ENCODE measurements at regions not wholly inside any gene's neighbourhood (a gene's known extent, or its start where the extent isn't known, plus 50 kb on each side); places are given as distances from the start of the nearest gene placed in this dataset.

DNA sequence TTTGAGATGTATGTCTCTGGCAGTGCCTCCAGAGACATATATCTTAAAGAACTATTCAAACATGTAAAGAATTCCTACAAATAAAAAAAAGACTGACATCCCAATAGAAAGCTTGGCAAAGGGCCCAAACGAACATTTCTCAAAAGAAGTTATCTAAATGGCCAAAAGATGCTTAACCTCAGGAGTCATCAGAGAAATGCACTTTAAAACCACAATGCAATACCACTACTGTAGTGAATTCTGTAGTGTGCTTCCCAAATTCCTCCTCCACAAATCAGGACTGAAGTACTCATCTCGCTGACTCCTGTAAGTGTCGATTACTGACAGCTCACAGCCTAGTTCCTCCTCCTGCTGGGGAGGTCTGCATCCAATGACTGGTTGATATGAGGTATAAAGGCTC is 129.0 kb upstream of the MAMLD1 start:
- no peaks in the 10 kb centered on the region for H3K9me3 ChIP-seq (replicated peaks in 1 of 3)
- TF ChIP-seq, protein P1, sequence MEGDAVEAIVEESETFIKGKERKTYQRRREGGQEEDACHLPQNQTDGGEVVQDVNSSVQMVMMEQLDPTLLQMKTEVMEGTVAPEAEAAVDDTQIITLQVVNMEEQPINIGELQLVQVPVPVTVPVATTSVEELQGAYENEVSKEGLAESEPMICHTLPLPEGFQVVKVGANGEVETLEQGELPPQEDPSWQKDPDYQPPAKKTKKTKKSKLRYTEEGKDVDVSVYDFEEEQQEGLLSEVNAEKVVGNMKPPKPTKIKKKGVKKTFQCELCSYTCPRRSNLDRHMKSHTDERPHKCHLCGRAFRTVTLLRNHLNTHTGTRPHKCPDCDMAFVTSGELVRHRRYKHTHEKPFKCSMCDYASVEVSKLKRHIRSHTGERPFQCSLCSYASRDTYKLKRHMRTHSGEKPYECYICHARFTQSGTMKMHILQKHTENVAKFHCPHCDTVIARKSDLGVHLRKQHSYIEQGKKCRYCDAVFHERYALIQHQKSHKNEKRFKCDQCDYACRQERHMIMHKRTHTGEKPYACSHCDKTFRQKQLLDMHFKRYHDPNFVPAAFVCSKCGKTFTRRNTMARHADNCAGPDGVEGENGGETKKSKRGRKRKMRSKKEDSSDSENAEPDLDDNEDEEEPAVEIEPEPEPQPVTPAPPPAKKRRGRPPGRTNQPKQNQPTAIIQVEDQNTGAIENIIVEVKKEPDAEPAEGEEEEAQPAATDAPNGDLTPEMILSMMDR (IDR thresholded peaks at IDR 0.05): no peak
- 25 to 77% (median 63%) methylated on average over 1 to 3 of the region's 3 CpGs for WGBS, 4 donors

GRCh38 chrX:150236327-150236726 is 126.8 kb upstream of the MAMLD1 start:
- TF ChIP-seq, protein P1 (IDR thresholded peaks at IDR 0.05): no peak
- TF ChIP-seq POLR2A (IDR thresholded peaks at IDR 0.05): no peak
- no peaks in the 10 kb centered on the region for H3K4me1 ChIP-seq (replicated peaks in 1 of 2)
- H3K4me3 ChIP-seq: no peak overlapping the region
- H3K9me3 ChIP-seq (replicated peaks in 1 of 3): no peaks in the 10 kb centered on the region
- H3K27me3 ChIP-seq: no peaks in the 10 kb centered on the region
- intact Hi-C loops (cut with DNase I): no loop called here
- 66 to 81% (median 68%) methylated on average over 2 to 3 of the region's 3 CpGs for WGBS, 4 donors
- DNase-seq: no peak
- H3K27ac ChIP-seq: no peak overlapping the region
- H3K36me3 ChIP-seq (replicated peaks in 1 of 2): no peaks in the 10 kb centered on the region

More for the DNA sequence above, 129.0 kb upstream of the MAMLD1 start:
- Histone ChIP-seq H3K4me3 (no peak overlapping the region), H3K36me3 (replicated peaks in 1 of 2) (no peaks in the 10 kb centered on the region), H3K27ac (no peak overlapping the region), H3K4me1 (replicated peaks in 1 of 2) (no peaks in the 10 kb centered on the region), H3K27me3 (no peaks in the 10 kb centered on the region)
- no peak for DNase-seq
- intact Hi-C loops (cut with DNase I): no loop called here

GRCh38 chrX:150238632-150239382 is 124.3 kb upstream of the MAMLD1 start:
- no peak for TF ChIP-seq POLR2A (IDR thresholded peaks at IDR 0.05)
- TF ChIP-seq, protein P1 (IDR thresholded peaks at IDR 0.05): no peak
- no peak for DNase-seq
- WGBS, 4 donors: 60 to 64% (median 64%) methylated on average over 5 to 6 of the region's 6 CpGs
- H3K9me3 ChIP-seq (replicated peaks in 1 of 3): no peaks in the 10 kb centered on the region
- no peaks in the 10 kb centered on the region for H3K27me3 ChIP-seq
- no peaks in the 10 kb centered on the region for H3K36me3 ChIP-seq (replicated peaks in 1 of 2)
- H3K27ac ChIP-seq: no peak overlapping the region
- intact Hi-C loops (cut with DNase I): no loop called here
- H3K4me1 ChIP-seq (replicated peaks in 1 of 2): no peaks in the 10 kb centered on the region
- H3K4me3 ChIP-seq: no peak overlapping the region

GRCh38 chrX:150239946-150240642 is 123.0 kb upstream of the MAMLD1 start:
- Histone ChIP-seq H3K4me3 (no peak overlapping the region), H3K36me3 (replicated peaks in 1 of 2) (no peaks in the 10 kb centered on the region), H3K9me3 (replicated peaks in 1 of 3) (no peaks in the 10 kb centered on the region), H3K27me3 (no peaks in the 10 kb centered on the region), H3K4me1 (replicated peaks in 1 of 2) (no peaks in the 10 kb centered on the region), H3K27ac (no peak overlapping the region)
- TF ChIP-seq, protein P1 (IDR thresholded peaks at IDR 0.05): no peak
- no peak for TF ChIP-seq POLR2A (IDR thresholded peaks at IDR 0.05)
- WGBS, 4 donors: 74 to 100% (median 93%) methylated on average over 2 to 4 of the region's 4 CpGs
- intact Hi-C loops (cut with DNase I): no loop called here
- no peak for DNase-seq

Data from adrenal gland (tissue), 9 donors.